NB4 (cell line): ENCODE measurements at regions not wholly inside any gene's neighbourhood (a gene's known extent, or its start where the extent isn't known, plus 50 kb on each side); places are given as distances from the start of the nearest gene placed in this dataset.

Experiments used
- DNase-seq: peaks from one replicate; pipeline ENCODE4 v3.0.0; 2010; ENCODE audit warnings: low read depth
- H3K4me3 ChIP-seq: one replicate; pipeline ENCODE4 v1.5.1; 2011; ENCODE audit warnings: mild to moderate bottlenecking, low read depth, low read length, moderate library complexity
- MYC ChIP-seq: IDR thresholded peaks from 2 replicates; pipeline ENCODE4 v1.6.1; 2011; ENCODE audit warnings: low read depth, low read length
- POLR2A ChIP-seq: IDR thresholded peaks from 2 replicates; pipeline ENCODE4 v1.6.1; 2011; ENCODE audit warnings: mild to moderate bottlenecking; ENCODE audit not compliant: insufficient read length; ENCODE audit errors: extremely low read depth
- TF ChIP-seq, protein P1 (sequence below): IDR thresholded peaks from one replicate; pipeline ENCODE4 v1.5.1; 2012; ENCODE audit warnings: low read depth, low read length
- TF ChIP-seq, protein P2 (sequence below): IDR thresholded peaks from 2 replicates; pipeline ENCODE4 v1.6.1; 2011; ENCODE audit warnings: low read depth, low read length

DNA sequence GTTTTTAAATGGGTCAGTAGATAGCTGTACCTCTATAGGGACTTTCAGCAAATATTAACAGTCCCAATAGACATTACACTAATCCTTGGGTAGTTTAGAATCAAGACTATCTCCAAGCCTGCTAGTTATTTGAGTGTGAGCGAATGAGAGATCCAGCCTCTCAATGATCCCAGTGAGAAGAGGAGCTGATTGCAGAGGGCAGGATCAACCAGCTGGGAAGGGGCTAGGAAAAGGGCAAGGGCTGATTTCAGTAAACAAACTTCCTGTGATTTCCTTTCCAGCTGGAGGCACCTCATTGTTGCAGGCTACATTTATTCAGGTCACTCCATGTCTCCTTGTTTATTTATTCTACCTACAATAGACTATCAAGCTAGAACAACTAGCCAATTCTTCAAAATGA lies 84.1 kb upstream of the CTNNA2 start:
- TF ChIP-seq MYC: no peak
- no peak for TF ChIP-seq POLR2A
- TF ChIP-seq, protein P1, sequence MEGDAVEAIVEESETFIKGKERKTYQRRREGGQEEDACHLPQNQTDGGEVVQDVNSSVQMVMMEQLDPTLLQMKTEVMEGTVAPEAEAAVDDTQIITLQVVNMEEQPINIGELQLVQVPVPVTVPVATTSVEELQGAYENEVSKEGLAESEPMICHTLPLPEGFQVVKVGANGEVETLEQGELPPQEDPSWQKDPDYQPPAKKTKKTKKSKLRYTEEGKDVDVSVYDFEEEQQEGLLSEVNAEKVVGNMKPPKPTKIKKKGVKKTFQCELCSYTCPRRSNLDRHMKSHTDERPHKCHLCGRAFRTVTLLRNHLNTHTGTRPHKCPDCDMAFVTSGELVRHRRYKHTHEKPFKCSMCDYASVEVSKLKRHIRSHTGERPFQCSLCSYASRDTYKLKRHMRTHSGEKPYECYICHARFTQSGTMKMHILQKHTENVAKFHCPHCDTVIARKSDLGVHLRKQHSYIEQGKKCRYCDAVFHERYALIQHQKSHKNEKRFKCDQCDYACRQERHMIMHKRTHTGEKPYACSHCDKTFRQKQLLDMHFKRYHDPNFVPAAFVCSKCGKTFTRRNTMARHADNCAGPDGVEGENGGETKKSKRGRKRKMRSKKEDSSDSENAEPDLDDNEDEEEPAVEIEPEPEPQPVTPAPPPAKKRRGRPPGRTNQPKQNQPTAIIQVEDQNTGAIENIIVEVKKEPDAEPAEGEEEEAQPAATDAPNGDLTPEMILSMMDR: no peak
- TF ChIP-seq, protein P2, sequence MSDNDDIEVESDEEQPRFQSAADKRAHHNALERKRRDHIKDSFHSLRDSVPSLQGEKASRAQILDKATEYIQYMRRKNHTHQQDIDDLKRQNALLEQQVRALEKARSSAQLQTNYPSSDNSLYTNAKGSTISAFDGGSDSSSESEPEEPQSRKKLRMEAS: no peak
- no peak overlapping the region for H3K4me3 ChIP-seq
- DNase-seq: no peak

DNA sequence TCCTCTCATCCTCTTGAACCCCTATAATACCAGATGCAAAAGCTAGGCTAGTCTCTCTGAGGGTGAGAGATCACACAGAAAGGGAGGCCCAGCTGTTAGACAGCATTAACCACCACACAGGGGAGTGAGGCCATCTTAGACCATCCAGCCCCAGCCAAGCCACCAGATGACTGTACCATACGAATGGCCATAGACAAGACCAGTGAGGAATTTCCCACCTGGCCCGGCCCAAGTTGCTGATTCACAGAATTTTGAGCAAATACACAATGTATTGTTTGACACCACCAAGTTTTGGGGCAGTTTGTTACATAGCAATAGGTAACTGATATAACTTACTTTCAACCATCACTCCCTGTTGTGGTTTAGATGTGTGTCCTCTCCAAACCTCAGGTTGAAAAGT lies 98.2 kb upstream of the CTNNA2 start:
- TF ChIP-seq POLR2A: no peak
- TF ChIP-seq, protein P1: no peak
- no peak for TF ChIP-seq MYC
- TF ChIP-seq, protein P2: no peak
- no peak overlapping the region for H3K4me3 ChIP-seq
- DNase-seq: no peak

DNA sequence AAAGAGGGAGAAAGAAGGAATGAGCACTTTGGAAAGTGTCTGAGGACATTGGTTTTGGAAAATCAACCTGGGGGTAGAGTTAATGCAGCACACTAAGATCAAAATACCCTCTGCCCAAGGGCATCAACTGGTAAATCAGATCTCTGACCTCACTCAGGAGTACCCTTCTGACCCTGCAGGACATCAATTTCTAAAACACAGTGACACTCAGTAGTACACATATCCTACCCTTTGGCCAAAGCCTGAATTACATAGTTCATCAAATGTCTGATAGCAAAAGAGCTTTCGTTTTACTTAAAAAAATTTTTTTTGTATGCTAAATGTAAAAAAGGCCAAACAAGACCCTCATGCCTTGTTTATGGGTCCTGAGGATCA lies 118.4 kb upstream of the CTNNA2 start:
- no peak overlapping the region for H3K4me3 ChIP-seq
- DNase-seq: no peak
- TF ChIP-seq, protein P1: no peak
- TF ChIP-seq, protein P2: no peak
- TF ChIP-seq POLR2A (no peak), MYC (no peak)

DNA sequence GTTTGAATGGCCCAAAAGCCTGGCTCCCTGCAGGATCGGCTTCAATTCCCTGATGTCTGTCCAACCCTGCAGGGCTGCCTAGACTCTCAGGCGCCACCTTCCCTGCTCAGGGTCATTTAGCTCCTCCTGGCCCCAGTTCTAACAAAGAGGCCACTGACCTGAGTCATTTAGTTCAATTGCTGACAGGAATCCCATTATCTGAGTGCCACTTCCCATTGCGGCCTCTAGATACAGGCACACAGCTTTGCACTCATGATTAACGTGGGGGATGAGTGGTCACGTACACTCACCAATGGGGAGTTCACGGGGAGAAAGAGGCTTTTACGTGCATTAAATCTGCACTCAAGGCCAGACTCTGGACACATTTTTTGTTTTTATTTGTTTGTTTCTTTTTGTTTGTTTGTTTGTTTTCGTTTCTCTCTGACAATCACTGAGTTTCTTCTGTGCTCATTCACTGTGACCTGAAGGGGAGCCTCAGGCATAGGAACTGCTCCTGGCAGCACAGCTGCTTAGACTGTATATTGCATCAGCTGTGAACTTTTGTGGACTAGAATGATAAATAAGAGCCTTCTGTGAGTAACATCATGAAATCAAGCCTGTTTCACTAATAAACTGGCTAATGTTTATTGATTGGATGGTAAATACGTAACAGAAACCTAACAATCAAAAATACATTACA lies 118.9 kb upstream of the CTNNA2 start:
- TF ChIP-seq, protein P2: no peak
- TF ChIP-seq MYC (no peak), POLR2A (no peak)
- TF ChIP-seq, protein P1: no peak
- DNase-seq: no peak
- H3K4me3 ChIP-seq: no peak overlapping the region

DNA sequence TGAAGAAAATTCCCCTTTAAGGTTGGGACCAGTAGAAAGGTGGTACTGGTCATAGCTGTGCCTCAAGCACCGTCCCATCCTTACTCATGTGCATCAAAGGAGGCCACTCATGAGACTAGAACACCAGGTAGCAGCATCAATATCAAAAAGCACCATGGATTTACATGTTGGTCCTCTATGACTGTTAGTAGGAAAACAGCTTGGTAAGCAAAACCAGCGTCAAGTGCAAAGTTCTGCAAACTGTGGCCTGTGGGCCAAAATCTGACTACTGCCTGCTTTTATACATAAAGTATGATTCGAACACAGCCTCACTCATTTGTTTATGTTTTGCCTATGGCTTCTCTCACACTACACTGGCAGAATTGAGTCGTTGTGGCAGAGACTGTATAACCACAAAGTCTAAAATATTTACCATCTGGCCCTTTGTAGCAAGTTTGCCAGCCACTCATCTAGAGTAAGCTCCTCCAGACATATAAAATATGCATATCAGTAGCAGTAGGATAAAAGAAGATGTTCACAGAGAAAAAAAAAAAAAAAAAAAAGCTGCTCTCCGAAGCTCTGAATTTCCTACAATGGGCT lies 119.7 kb upstream of the CTNNA2 start:
- TF ChIP-seq, protein P2: no peak
- no peak for TF ChIP-seq POLR2A
- no peak for TF ChIP-seq MYC
- TF ChIP-seq, protein P1: no peak
- no peak for DNase-seq
- no peak overlapping the region for H3K4me3 ChIP-seq
